H9 (cell line): ENCODE measurements at regions not wholly inside any gene's neighbourhood (a gene's known extent, or its start where the extent isn't known, plus 50 kb on each side); places are given as distances from the start of the nearest gene placed in this dataset.

ENCODE experiments used
- DNase-seq: peaks from one replicate; pipeline ENCODE4 v3.0.0-alpha.2; 2017
- H2AFZ ChIP-seq: one replicate; pipeline ENCODE4 v1.6.1; 2013; ENCODE audit warnings: mild to moderate bottlenecking, low read length, control low read depth, moderate library complexity
- H2AK5ac ChIP-seq: 2 replicates; pipeline ENCODE4 v1.6.1; 2013; ENCODE audit warnings: low read length, control low read depth, mixed read lengths; ENCODE audit not compliant: insufficient read length
- H2BK120ac ChIP-seq: one replicate; pipeline ENCODE4 v1.6.1; 2013; ENCODE audit warnings: low read depth, mild to moderate bottlenecking, low read length, control low read depth, inconsistent platforms; ENCODE audit not compliant: poor library complexity, severe bottlenecking
- H2BK12ac ChIP-seq: 2 replicates; pipeline ENCODE4 v1.6.1; 2013; ENCODE audit warnings: low read length, control low read depth, mixed read lengths, low read depth; ENCODE audit not compliant: insufficient read length
- H2BK15ac ChIP-seq: 2 replicates; pipeline ENCODE4 v1.6.1; 2013; ENCODE audit warnings: low read depth, low read length, control low read depth
- H2BK20ac ChIP-seq: one replicate; pipeline ENCODE4 v1.6.1; 2013; ENCODE audit warnings: low read depth, mild to moderate bottlenecking, low read length, control low read depth, inconsistent platforms; ENCODE audit not compliant: poor library complexity, severe bottlenecking
- H2BK5ac ChIP-seq: 2 replicates; pipeline ENCODE4 v1.6.1; 2013; ENCODE audit warnings: low read length, control low read depth, mixed read lengths; ENCODE audit not compliant: insufficient read length
- H3K14ac ChIP-seq: 2 replicates; pipeline ENCODE4 v1.6.1; 2013; ENCODE audit warnings: low read length, control low read depth; ENCODE audit not compliant: insufficient read depth
- H3K18ac ChIP-seq: 2 replicates; pipeline ENCODE4 v1.6.1; 2013; ENCODE audit warnings: low read depth, mild to moderate bottlenecking, mixed read lengths, low read length, control low read depth; ENCODE audit not compliant: insufficient read length
- H3K23ac ChIP-seq: 2 replicates; pipeline ENCODE4 v1.6.1; 2013; ENCODE audit warnings: low read length, control low read depth, mixed read lengths, low read depth; ENCODE audit not compliant: insufficient read length
- H3K23me2 ChIP-seq: 2 replicates; pipeline ENCODE4 v1.6.1; 2013; ENCODE audit warnings: low read depth, mild to moderate bottlenecking, mixed read lengths, low read length, control low read depth; ENCODE audit not compliant: insufficient read length, poor library complexity, severe bottlenecking
- H3K27ac ChIP-seq: 2 replicates; pipeline ENCODE4 v1.5.1; 2013; ENCODE audit warnings: low read length, control low read depth, mixed read lengths, low read depth; ENCODE audit not compliant: insufficient read length
- H3K27me3 ChIP-seq: 2 replicates; pipeline ENCODE4 v1.6.1; 2013; ENCODE audit warnings: low read length, control low read depth, inconsistent platforms; ENCODE audit not compliant: insufficient read depth
- H3K4ac ChIP-seq: 2 replicates; pipeline ENCODE4 v1.6.1; 2013; ENCODE audit warnings: low read depth, mild to moderate bottlenecking, control low read depth, inconsistent platforms, low read length, moderate library complexity
- H3K4me1 ChIP-seq: 2 replicates; pipeline ENCODE4 v1.6.1; 2013; ENCODE audit warnings: low read length, control low read depth, inconsistent platforms; ENCODE audit not compliant: insufficient read depth
- H3K4me2 ChIP-seq: 2 replicates; pipeline ENCODE4 v1.6.1; 2013; ENCODE audit warnings: low read length, control low read depth, mixed read lengths; ENCODE audit not compliant: insufficient read length, insufficient read depth
- H3K56ac ChIP-seq: 2 replicates; pipeline ENCODE4 v1.6.1; 2013; ENCODE audit warnings: low read depth, mild to moderate bottlenecking, mixed read lengths, low read length, control low read depth; ENCODE audit not compliant: insufficient read length
- H3K79me1 ChIP-seq: 2 replicates; pipeline ENCODE4 v1.6.1; 2013; ENCODE audit warnings: low read depth, mild to moderate bottlenecking, moderate library complexity, low read length, control low read depth, inconsistent platforms; ENCODE audit not compliant: insufficient read depth, poor library complexity, severe bottlenecking
- H3K79me2 ChIP-seq: 2 replicates; pipeline ENCODE4 v1.6.1; 2013; ENCODE audit warnings: low read length, control low read depth, inconsistent platforms; ENCODE audit not compliant: insufficient read depth
- H3K9ac ChIP-seq: 2 replicates; pipeline ENCODE4 v1.6.1; 2013; ENCODE audit warnings: low read length, control low read depth, mixed read lengths; ENCODE audit not compliant: insufficient read length; ENCODE audit errors: extremely low read depth
- H3K9me3 ChIP-seq: one replicate; pipeline ENCODE4 v1.6.1; 2013; ENCODE audit warnings: low read depth, low read length, inconsistent platforms; ENCODE audit not compliant: control insufficient read depth
- H3T11ph ChIP-seq: one replicate; pipeline ENCODE4 v1.6.1; 2013; ENCODE audit warnings: mild to moderate bottlenecking, low read length, control low read depth, inconsistent platforms
- H4K20me1 ChIP-seq: one replicate; pipeline ENCODE4 v1.6.1; 2013; ENCODE audit not compliant: control insufficient read depth, insufficient read length, insufficient read depth
- H4K5ac ChIP-seq: 2 replicates; pipeline ENCODE4 v1.6.1; 2013; ENCODE audit warnings: low read depth, mild to moderate bottlenecking, mixed read lengths, low read length, control low read depth; ENCODE audit not compliant: insufficient read length
- H4K8ac ChIP-seq: replicated peaks from 2 replicates; pipeline ENCODE4 v1.6.1; 2013; ENCODE audit warnings: low read length, control low read depth, mixed read lengths, low read depth; ENCODE audit not compliant: insufficient read length
- H4K91ac ChIP-seq: 2 replicates; pipeline ENCODE4 v1.6.1; 2013; ENCODE audit warnings: low read depth, mild to moderate bottlenecking, moderate library complexity, mixed read lengths, low read length, control low read depth; ENCODE audit not compliant: insufficient read length
- H3K27ac Mint-ChIP-seq, 3 experiments: 2 replicates in 2 of 3; 3 replicates in 1 of 3; pipeline ENCODE4 v1.8.0; 2020 to 2021; ENCODE audit warnings: mixed read lengths in 3 of 3, mild to moderate bottlenecking in 1 of 3, moderate library complexity in 1 of 3
- H3K27me3 Mint-ChIP-seq: 2 replicates; pipeline ENCODE4 v1.8.0; 2021; ENCODE audit warnings: low read depth, mild to moderate bottlenecking, moderate library complexity, mixed read lengths
- H3K36me3 Mint-ChIP-seq, 3 experiments: 2 replicates in 2 of 3; 3 replicates in 1 of 3; pipeline ENCODE4 v1.8.0; 2020 to 2021; ENCODE audit warnings: low read depth in 3 of 3, mixed read lengths in 3 of 3; ENCODE audit not compliant: insufficient read depth in 1 of 3
- H3K4me1 Mint-ChIP-seq, 2 experiments: 2 replicates each; pipeline ENCODE4 v1.8.0; 2020; ENCODE audit warnings: mixed read lengths in 2 of 2
- H3K4me3 Mint-ChIP-seq, 2 experiments: 2 replicates in 1 of 2; 3 replicates in 1 of 2; pipeline ENCODE4 v1.8.0; 2020 to 2021; ENCODE audit warnings: mild to moderate bottlenecking in 2 of 2, mixed read lengths in 2 of 2, moderate library complexity in 1 of 2
- H3K9me3 Mint-ChIP-seq, 2 experiments: 2 replicates in 1 of 2; 3 replicates in 1 of 2; pipeline ENCODE4 v1.8.0; 2020; ENCODE audit warnings: mild to moderate bottlenecking in 2 of 2, mixed read lengths in 2 of 2, moderate library complexity in 1 of 2
- CTCF ChIP-seq: fragments of 200-600 bp; sonication (generic); conservative IDR thresholded peaks from 3 replicates; pipeline ENCODE4 v1.8.0; 2021; ENCODE audit warnings: antibody characterized with exemption, mild to moderate bottlenecking
- WGBS: extraction: QIAGEN DNeasy Blood & Tissue Kit; methylation state at CpG from one replicate; pipeline ENCODE4 v1.1.7; 2013; ENCODE audit warnings: missing lambda C conversion rate, low lambda C conversion rate, mixed read lengths; ENCODE audit not compliant: insufficient read length; ENCODE audit errors: extremely low coverage; 5-methylcytosine and 5-hydroxymethylcytosine counted together

GRCh38 chr18:38909972-38910371 is 1344.4 kb upstream of the CELF4 start:
- H4K5ac ChIP-seq: no peak overlapping the region
- no peak overlapping the region for H2BK20ac ChIP-seq
- no peaks in the 10 kb centered on the region for H3K27me3 ChIP-seq
- no peaks in the 10 kb centered on the region for H4K20me1 ChIP-seq
- no peak overlapping the region for H3K27ac ChIP-seq
- no peaks in the 10 kb centered on the region for H3K79me1 ChIP-seq
- no peak overlapping the region for H2BK5ac ChIP-seq
- no peak overlapping the region for H3K23ac ChIP-seq
- no peaks in the 10 kb centered on the region for H3K9me3 ChIP-seq
- no peaks in the 10 kb centered on the region for H3K79me2 ChIP-seq
- H3K4me3 Mint-ChIP-seq: no peak overlapping the region
- no peak overlapping the region for H3K18ac ChIP-seq
- H3K23me2 ChIP-seq: no peaks in the 10 kb centered on the region
- H3K4me1 Mint-ChIP-seq: peaks cover 3 to 7% of the 10 kb centered on the region in 2 experiments
- no peak for DNase-seq
- H3K9me3 Mint-ChIP-seq: no peaks in the 10 kb centered on the region; a peak in 1 of 5 replicates
- H4K91ac ChIP-seq: no peak overlapping the region
- no peak overlapping the region for H3K14ac ChIP-seq
- H3K9ac ChIP-seq: no peak overlapping the region
- no CpG with 5 or more reads among the region's 2 CpGs for WGBS
- H3K36me3 Mint-ChIP-seq: no peaks in the 10 kb centered on the region
- no peaks in the 10 kb centered on the region for H3K4me1 ChIP-seq
- no peak overlapping the region for H2BK120ac ChIP-seq
- no peak overlapping the region for H2AK5ac ChIP-seq
- H3K56ac ChIP-seq: no peak overlapping the region
- no peak for TF ChIP-seq CTCF
- H2BK15ac ChIP-seq: no peak overlapping the region
- no peak overlapping the region for H2BK12ac ChIP-seq
- H3K4ac ChIP-seq: no peak overlapping the region
- no peak overlapping the region for H3K4me2 ChIP-seq
- H3T11ph ChIP-seq: no peak overlapping the region
- H4K8ac ChIP-seq: no peak overlapping the region
- H2AFZ ChIP-seq: no peak overlapping the region
- H3K27ac Mint-ChIP-seq: no peak overlapping the region
- H3K27me3 Mint-ChIP-seq: no peaks in the 10 kb centered on the region
